HEK293 (cell line): ENCODE measurements at regions not wholly inside any gene's neighbourhood (a gene's known extent, or its start where the extent isn't known, plus 50 kb on each side); places are given as distances from the start of the nearest gene placed in this dataset.

Experiments used
- CTCF ChIA-PET: fragments of 350-600 bp; formaldehyde crosslinking; extraction: SDS; loops from one replicate; lab custom pipeline; 2021; ENCODE audit warnings: antibody characterized with exemption; lab: Yijun Ruan, JAX
- POLR2A ChIA-PET: fragments of 300-600 bp; formaldehyde crosslinking; extraction: SDS; loops from one replicate; lab custom pipeline; 2020; ENCODE audit warnings: antibody characterized with exemption, inconsistent platforms; lab: Yijun Ruan, JAX
- H3K27ac ChIP-seq: fragments of 200-500 bp; sonication (Bioruptor generic); 2 replicates; pipeline ENCODE4 v1.5.1; 2014; ENCODE audit warnings: low read depth, low read length, control low read depth, inconsistent platforms; ENCODE audit errors: extremely low read depth
- H3K36me3 ChIP-seq, 2 experiments: fragments of 200-500 bp in 1 of 2; sonication (Bioruptor generic) in 1 of 2; 1 replicate in 1 of 2; 2 replicates in 1 of 2; pipeline ENCODE4 v1.5.1; 2014 to 2017; ENCODE audit warnings: inconsistent platforms in 2 of 2, low read length in 2 of 2; ENCODE audit not compliant: control insufficient read depth in 2 of 2, insufficient read depth in 1 of 2
- H3K4me1 ChIP-seq: fragments of 200-500 bp; sonication (Bioruptor generic); 2 replicates; pipeline ENCODE4 v1.5.1; 2014; ENCODE audit warnings: mild to moderate bottlenecking, low read length, inconsistent platforms; ENCODE audit not compliant: control insufficient read depth, insufficient read depth
- H3K4me3 ChIP-seq: 2 replicates; pipeline ENCODE4 v1.5.1; 2011; ENCODE audit warnings: low read depth, mild to moderate bottlenecking, control low read depth, low read length, moderate library complexity
- H3K9me3 ChIP-seq: fragments of 200-500 bp; sonication (Bioruptor generic); 2 replicates; pipeline ENCODE4 v1.5.1; 2014; ENCODE audit warnings: low read depth, low read length, inconsistent platforms; ENCODE audit not compliant: control insufficient read depth, insufficient read depth
- IKZF3 ChIP-seq: fragments of 450-650 bp; IDR thresholded peaks from 2 replicates; pipeline ENCODE4 v1.5.0; 2018; ENCODE audit warnings: missing biosample characterization, mild to moderate bottlenecking, missing genetic modification characterization, moderate library complexity
- REPIN1 ChIP-seq: fragments of 450-650 bp; formaldehyde crosslinking; IDR thresholded peaks from 2 replicates; pipeline ENCODE4 v1.5.1; 2017; ENCODE audit warnings: missing biosample characterization, missing genetic modification characterization, low read depth
- TCF7L2 ChIP-seq: IDR thresholded peaks from 2 replicates; pipeline ENCODE4 v1.6.1; 2011; ENCODE audit warnings: low read depth, mild to moderate bottlenecking, inconsistent platforms, low read length, moderate library complexity, borderline replicate concordance
- ZBTB21 ChIP-seq: fragments of 450-650 bp; formaldehyde crosslinking; IDR thresholded peaks from 2 replicates; pipeline ENCODE4 v1.5.1; 2017; ENCODE audit warnings: missing biosample characterization, missing genetic modification characterization
- ZBTB7A ChIP-seq: fragments of 450-650 bp; formaldehyde crosslinking; IDR thresholded peaks from 2 replicates; pipeline ENCODE4 v1.5.1; 2016; ENCODE audit warnings: low read depth, missing biosample characterization, missing genetic modification characterization
- ZNF211 ChIP-seq: fragments of 450-650 bp; formaldehyde crosslinking; IDR thresholded peaks from 2 replicates; pipeline ENCODE4 v1.5.1; 2016; ENCODE audit warnings: low read depth, missing biosample characterization, missing genetic modification characterization
- ZNF26 ChIP-seq: fragments of 450-650 bp; formaldehyde crosslinking; IDR thresholded peaks from 2 replicates; pipeline ENCODE4 v1.5.1; 2016; ENCODE audit warnings: missing biosample characterization, missing genetic modification characterization
- ZNF292 ChIP-seq: fragments of 450-650 bp; formaldehyde crosslinking; IDR thresholded peaks from 2 replicates; pipeline ENCODE4 v1.5.1; 2016; ENCODE audit warnings: low read depth, missing biosample characterization, missing genetic modification characterization, borderline replicate concordance
- ZNF391 ChIP-seq: fragments of 450-650 bp; formaldehyde crosslinking; IDR thresholded peaks from 2 replicates; pipeline ENCODE4 v1.5.1; 2016; ENCODE audit warnings: low read depth, missing biosample characterization, missing genetic modification characterization, borderline replicate concordance
- ZNF398 ChIP-seq: fragments of 450-650 bp; formaldehyde crosslinking; IDR thresholded peaks from 2 replicates; pipeline ENCODE4 v1.5.1; 2017; ENCODE audit warnings: missing biosample characterization, missing genetic modification characterization
- ZNF426 ChIP-seq: fragments of 450-650 bp; formaldehyde crosslinking; IDR thresholded peaks from 2 replicates; pipeline ENCODE4 v1.5.1; 2017; ENCODE audit warnings: missing biosample characterization, missing genetic modification characterization, mild to moderate bottlenecking, inconsistent platforms, moderate library complexity
- ZNF449 ChIP-seq: fragments of 450-650 bp; formaldehyde crosslinking; IDR thresholded peaks from 2 replicates; pipeline ENCODE4 v1.5.1; 2017; ENCODE audit warnings: missing biosample characterization, mild to moderate bottlenecking, missing genetic modification characterization, moderate library complexity
- ZNF510 ChIP-seq: fragments of 450-650 bp; formaldehyde crosslinking; IDR thresholded peaks from 2 replicates; pipeline ENCODE4 v1.5.1; 2018; ENCODE audit warnings: mild to moderate bottlenecking, missing genetic modification characterization, missing biosample characterization; ENCODE audit not compliant: insufficient replicate concordance
- ZNF521 ChIP-seq: fragments of 450-650 bp; formaldehyde crosslinking; IDR thresholded peaks from 2 replicates; pipeline ENCODE4 v1.5.1; 2017; ENCODE audit warnings: missing biosample characterization, mild to moderate bottlenecking, missing genetic modification characterization
- ZNF596 ChIP-seq: fragments of 450-650 bp; IDR thresholded peaks from 2 replicates; pipeline ENCODE4 v1.5.0; 2018; ENCODE audit warnings: missing biosample characterization, mild to moderate bottlenecking, missing genetic modification characterization, moderate library complexity
- ZNF629 ChIP-seq: fragments of 450-650 bp; formaldehyde crosslinking; IDR thresholded peaks from 2 replicates; pipeline ENCODE4 v1.5.1; 2017; ENCODE audit warnings: missing biosample characterization, missing genetic modification characterization
- ZNF658 ChIP-seq: fragments of 450-650 bp; formaldehyde crosslinking; IDR thresholded peaks from 2 replicates; pipeline ENCODE4; 2016; ENCODE audit warnings: missing biosample characterization, missing genetic modification characterization
- TF ChIP-seq, protein P1 (sequence below): fragments of 450-650 bp; formaldehyde crosslinking; IDR thresholded peaks from 2 replicates; pipeline ENCODE4 v1.5.1; 2016; ENCODE audit warnings: missing biosample characterization, missing genetic modification characterization
- TF ChIP-seq, protein P2 (sequence below): fragments of 450-650 bp; formaldehyde crosslinking; IDR thresholded peaks from 2 replicates; pipeline ENCODE4 v1.5.1; 2016; ENCODE audit warnings: missing biosample characterization, missing genetic modification characterization
- TF ChIP-seq, protein P3 (sequence below): fragments of 450-650 bp; formaldehyde crosslinking; IDR thresholded peaks from 2 replicates; pipeline ENCODE4 v1.5.1; 2017; ENCODE audit warnings: missing biosample characterization, missing genetic modification characterization
- TF ChIP-seq, protein P4 (sequence below): fragments of 450-650 bp; formaldehyde crosslinking; IDR thresholded peaks from 2 replicates; pipeline ENCODE4 v1.5.1; 2016; ENCODE audit warnings: missing biosample characterization, missing genetic modification characterization

DNA sequence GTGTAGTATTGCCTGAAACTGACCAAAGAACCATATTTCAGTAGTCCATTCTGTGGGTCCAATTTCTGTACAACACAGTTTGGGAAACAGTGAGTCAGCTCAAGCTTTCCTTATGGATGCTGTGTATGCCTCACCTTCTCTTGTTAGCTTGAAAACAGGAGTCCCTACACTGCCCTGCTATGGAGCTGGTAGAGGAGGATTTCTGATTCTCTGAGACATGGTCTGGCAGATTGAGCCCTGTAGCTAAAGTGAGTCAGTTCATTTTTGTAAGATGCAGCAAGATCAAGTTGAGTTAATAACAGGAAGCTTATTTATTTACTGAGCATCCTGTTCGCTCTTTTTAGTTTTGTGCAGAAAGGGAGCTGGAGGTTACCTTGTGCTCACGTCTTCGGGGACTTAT is 424.1 kb upstream of the RBMS3 start:
- no peaks in the 10 kb centered on the region for H3K36me3 ChIP-seq
- H3K9me3 ChIP-seq, result no peaks in the 10 kb centered on the region
- ChIA-PET CTCF (interaction anchor here (0.5 to 0.8 kb wide), 2 partner anchors 11 to 1144 kb away, joined by 3 to 5 read pairs; no protein-coding TSS in a partner anchor), POLR2A (no interaction called here)
- TF ChIP-seq ZNF426 (tag by site-specific recombination), result no peak
- TF ChIP-seq, protein P1, sequence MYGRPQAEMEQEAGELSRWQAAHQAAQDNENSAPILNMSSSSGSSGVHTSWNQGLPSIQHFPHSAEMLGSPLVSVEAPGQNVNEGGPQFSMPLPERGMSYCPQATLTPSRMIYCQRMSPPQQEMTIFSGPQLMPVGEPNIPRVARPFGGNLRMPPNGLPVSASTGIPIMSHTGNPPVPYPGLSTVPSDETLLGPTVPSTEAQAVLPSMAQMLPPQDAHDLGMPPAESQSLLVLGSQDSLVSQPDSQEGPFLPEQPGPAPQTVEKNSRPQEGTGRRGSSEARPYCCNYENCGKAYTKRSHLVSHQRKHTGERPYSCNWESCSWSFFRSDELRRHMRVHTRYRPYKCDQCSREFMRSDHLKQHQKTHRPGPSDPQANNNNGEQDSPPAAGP (tag by site-specific recombination), result no peak
- no peak for TF ChIP-seq ZNF211 (tag by site-specific recombination)
- no peak for TF ChIP-seq TCF7L2
- TF ChIP-seq, protein P2, sequence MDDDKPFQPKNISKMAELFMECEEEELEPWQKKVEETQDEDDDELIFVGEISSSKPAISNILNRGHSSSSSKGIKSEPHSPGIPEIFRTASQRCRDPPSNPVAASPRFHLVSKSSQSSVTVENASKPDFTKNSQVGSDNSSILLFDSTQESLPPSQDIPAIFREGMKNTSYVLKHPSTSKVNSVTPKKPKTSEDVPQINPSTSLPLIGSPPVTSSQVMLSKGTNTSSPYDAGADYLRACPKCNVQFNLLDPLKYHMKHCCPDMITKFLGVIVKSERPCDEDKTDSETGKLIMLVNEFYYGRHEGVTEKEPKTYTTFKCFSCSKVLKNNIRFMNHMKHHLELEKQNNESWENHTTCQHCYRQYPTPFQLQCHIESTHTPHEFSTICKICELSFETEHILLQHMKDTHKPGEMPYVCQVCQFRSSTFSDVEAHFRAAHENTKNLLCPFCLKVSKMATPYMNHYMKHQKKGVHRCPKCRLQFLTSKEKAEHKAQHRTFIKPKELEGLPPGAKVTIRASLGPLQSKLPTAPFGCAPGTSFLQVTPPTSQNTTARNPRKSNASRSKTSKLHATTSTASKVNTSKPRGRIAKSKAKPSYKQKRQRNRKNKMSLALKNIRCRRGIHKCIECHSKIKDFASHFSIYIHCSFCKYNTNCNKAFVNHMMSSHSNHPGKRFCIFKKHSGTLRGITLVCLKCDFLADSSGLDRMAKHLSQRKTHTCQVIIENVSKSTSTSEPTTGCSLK (tag by site-specific recombination), result no peak
- TF ChIP-seq, protein P3, sequence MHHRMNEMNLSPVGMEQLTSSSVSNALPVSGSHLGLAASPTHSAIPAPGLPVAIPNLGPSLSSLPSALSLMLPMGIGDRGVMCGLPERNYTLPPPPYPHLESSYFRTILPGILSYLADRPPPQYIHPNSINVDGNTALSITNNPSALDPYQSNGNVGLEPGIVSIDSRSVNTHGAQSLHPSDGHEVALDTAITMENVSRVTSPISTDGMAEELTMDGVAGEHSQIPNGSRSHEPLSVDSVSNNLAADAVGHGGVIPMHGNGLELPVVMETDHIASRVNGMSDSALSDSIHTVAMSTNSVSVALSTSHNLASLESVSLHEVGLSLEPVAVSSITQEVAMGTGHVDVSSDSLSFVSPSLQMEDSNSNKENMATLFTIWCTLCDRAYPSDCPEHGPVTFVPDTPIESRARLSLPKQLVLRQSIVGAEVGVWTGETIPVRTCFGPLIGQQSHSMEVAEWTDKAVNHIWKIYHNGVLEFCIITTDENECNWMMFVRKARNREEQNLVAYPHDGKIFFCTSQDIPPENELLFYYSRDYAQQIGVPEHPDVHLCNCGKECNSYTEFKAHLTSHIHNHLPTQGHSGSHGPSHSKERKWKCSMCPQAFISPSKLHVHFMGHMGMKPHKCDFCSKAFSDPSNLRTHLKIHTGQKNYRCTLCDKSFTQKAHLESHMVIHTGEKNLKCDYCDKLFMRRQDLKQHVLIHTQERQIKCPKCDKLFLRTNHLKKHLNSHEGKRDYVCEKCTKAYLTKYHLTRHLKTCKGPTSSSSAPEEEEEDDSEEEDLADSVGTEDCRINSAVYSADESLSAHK (tag by site-specific recombination), result no peak
- no peak for TF ChIP-seq ZNF398 (tag by site-specific recombination)
- TF ChIP-seq ZNF596, result no peak
- no peak for TF ChIP-seq IKZF3 (tag by site-specific recombination)
- TF ChIP-seq ZNF521 (tag by site-specific recombination), result no peak
- TF ChIP-seq ZNF391 (tag by site-specific recombination), result no peak
- no peak for TF ChIP-seq ZNF658
- H3K4me1 ChIP-seq, result no peaks in the 10 kb centered on the region
- H3K27ac ChIP-seq, result no peak overlapping the region
- H3K4me3 ChIP-seq, result no peak overlapping the region

DNA sequence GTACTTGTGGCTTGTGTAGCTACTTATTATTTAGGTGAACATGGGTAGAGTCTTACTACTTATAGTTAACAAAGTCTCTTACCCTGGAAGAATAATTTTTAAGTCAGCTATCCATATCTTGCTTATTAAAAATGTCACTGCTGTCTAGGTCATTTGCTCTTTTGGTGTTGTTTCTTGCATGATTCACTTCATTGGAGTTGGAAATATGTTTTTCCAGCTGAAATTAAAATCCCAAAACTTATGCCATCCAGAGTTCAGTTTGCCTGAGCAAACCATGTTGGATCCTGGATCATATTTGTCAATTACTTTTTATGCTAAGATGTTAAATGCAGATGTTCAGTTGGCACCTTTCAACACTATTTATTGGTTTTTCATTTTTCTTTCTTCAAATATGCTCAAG is 421.0 kb upstream of the RBMS3 start:
- no peak overlapping the region for H3K27ac ChIP-seq
- CTCF ChIA-PET, result no interaction called here
- POLR2A ChIA-PET, result no interaction called here
- H3K4me3 ChIP-seq, result no peak overlapping the region
- no peaks in the 10 kb centered on the region for H3K36me3 ChIP-seq
- no peaks in the 10 kb centered on the region for H3K9me3 ChIP-seq
- no peaks in the 10 kb centered on the region for H3K4me1 ChIP-seq
- TF ChIP-seq REPIN1, result no peak
- TF ChIP-seq ZBTB7A (tag by site-specific recombination), result no peak
- TF ChIP-seq ZNF510, result no peak
- TF ChIP-seq ZNF449 (tag by site-specific recombination), result no peak
- no peak for TF ChIP-seq ZBTB21 (tag by site-specific recombination)
- TF ChIP-seq ZNF26, result no peak
- TF ChIP-seq ZNF629 (tag by site-specific recombination), result no peak
- TF ChIP-seq, protein P4, sequence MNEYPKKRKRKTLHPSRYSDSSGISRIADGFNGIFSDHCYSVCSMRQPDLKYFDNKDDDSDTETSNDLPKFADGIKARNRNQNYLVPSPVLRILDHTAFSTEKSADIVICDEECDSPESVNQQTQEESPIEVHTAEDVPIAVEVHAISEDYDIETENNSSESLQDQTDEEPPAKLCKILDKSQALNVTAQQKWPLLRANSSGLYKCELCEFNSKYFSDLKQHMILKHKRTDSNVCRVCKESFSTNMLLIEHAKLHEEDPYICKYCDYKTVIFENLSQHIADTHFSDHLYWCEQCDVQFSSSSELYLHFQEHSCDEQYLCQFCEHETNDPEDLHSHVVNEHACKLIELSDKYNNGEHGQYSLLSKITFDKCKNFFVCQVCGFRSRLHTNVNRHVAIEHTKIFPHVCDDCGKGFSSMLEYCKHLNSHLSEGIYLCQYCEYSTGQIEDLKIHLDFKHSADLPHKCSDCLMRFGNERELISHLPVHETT, result no peak
- no peak for TF ChIP-seq ZNF292 (tag by site-specific recombination)
